ENCODE measurements at regions not wholly inside any gene's neighbourhood (a gene's known extent, or its start where the extent isn't known, plus 50 kb on each side); places are given as distances from the start of the nearest gene placed in this dataset.

DNA sequence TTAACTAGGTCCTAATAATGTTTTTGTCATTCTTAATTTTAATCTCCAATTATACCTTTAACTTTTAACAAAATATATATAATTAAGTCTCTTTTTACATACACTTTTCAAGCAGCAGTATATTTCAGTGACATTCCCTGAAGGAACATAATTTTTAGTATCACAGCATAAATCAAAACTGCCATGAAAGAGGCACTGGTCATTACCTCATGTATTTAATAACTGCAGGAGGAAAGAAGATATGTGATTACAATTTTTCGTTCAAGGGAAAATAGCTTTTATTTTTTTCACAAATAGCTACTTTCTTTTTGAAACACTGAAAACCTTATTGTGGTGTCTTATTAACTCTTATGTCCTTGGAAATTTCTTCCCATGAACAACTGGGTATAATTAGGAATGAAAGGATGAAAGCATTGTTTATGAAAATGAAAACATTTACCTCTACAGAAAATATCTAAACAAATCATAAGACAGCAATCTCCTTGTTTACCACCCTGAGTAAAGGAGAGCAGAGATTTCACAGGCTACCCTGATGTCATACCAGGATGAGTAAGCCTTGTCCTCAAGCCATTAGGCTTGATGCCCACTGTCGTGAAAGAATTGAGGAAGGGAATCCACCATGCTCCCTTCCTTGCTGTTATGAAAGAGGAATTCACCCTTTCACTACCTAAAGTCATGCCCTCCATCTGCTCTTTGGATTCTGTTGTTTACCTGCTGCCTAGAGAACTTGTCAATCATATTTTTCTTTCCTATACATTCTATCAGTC is 877.2 kb upstream of the PCDH20 start:
- DNase-seq: no peak

DNA sequence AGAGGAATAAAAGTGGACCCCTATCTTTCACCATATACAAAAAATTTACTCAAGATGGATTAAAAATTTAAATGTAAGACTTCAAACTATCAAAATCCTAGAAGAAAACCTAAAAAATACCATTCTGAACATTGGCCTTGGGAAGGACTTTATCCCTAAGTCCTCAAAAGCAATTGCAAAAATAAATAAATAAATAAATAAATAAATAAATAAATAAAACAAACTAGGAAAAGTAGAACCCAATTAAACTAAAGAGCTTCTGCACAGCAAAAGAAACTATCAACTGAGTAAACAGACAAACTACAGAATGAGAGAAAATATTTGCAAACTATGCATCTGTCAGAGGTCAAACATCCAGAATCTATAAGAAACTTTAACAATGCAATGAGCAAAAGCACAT is 874.9 kb upstream of the PCDH20 start:
- DNase-seq: no peak

DNA sequence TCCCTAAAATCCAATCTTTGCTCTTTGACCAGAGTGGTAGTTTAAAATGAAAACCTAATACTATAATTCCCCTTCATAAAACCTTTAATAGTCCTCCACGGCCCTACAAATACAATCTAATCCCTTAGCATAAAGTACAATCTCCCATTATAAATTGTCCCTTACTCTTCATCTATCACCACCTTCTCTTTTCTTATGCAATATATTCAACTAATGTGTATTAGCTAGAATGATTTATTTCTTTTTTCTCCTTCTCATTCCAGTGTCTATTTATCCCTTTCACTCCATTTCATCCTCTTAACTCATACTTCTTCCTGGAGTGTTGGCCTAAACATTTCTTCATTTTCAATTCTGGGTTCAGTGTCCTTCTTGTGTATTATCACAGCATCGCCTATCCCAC is 872.1 kb upstream of the PCDH20 start:
- no peak for DNase-seq

DNA sequence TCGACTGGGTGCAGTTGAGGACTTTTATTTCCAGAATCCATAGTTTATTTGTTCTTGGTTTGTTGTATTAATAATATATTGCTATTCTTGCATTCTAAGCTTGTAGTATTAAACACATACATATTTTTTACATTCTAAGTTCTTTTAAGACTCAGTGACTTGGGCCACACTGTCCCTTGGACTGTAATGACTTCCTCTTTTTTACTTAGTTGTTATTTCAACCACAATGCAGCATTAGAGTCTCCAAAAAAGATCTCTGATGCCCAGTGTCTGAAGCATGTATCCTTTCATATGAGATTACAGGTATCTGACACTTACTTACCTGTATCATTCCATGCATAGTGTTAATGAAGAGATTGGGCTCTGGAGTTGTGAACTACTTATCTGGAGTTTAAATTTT is 864.9 kb upstream of the PCDH20 start:
- DNase-seq: no peak

DNA sequence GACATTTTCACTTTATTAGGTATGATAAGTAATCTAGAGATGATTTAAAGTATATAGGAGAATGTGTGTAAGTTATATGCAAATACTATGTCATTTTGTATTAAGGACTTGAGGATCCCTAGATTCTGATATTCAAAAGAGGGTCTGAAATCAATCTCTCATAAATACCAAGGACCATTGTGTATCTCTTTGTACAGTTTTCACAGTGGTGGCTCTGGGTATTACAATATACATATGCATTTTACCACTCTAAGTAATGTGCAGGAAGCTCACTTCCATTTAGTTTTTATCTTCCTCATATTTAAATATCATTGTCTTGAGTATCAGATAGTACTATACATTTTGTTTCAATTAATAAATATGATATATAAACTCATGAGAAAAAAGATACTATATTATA is 862.6 kb upstream of the PCDH20 start:
- DNase-seq: no peak

DNA sequence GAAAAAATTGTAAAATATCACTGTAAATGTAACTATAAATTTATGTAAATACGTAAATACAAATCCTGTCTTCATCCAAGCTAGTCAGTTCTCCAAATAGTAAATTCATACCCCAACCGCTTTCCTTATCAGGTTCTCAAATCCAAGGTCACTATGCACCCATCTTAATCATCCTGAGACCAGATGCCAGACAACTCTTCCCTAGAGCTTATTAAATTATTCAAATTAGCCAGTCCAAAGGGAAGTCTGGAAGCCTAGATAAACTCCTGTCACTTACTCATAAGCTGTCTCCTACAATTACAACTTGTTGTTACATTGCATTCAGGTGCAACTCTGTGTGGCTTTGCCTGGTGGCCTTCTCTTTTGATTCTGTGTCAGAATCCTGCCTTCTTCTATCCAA is 836.1 kb upstream of the PCDH20 start:
- DNase-seq: no peak

DNA sequence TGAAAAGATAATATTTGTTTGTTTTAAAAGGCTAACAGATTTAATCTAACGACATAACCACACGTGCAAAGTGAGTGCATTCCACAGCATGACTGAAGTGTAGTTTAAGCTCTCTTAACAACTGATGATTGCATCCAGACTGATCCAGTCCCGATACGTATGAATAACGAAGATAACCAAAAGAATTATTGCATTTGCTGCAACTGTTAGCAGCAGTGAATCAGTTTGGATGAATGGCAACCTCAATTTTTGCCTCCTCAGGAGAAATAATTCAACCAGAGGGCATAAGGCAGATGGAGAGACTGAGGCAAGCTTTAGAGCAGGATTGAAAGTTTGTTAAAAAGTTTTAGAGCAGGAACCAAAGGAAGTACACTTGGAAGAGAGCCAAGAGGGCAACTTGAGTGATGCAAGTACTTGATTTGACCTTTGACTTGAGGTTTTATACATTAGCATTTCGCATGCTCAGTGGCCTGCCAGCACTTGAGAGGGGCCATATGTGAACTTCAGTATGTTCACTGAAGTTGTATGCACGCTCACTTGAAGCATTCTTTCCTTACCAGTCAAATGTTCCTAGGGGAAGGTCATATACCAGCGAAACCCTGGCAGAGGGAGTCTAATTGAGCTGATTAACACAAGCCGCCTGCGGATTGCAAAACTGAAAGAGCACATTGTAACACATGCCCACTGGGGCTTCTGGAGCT is 835.0 kb upstream of the PCDH20 start:
- no peak for DNase-seq

DNA sequence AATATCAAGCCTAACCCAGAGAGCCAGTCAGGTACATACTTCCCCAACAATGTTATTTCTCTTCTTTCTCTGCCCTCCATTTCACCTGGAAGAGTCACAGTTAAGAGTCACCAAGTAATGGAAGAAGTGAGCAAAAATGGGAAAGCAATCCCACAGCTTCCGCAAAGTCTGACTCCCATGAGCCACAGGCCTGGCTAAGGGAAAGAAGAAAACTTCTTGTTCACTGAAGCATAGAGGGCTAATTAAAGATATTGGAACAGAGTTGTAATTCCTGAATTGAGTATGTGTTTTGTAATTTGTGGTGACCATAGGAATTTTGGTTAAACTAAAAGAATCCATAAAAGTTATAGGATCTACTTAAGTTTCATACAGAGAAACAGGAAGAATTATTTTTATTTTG is 830.9 kb upstream of the PCDH20 start:
- DNase-seq: no peak

DNA sequence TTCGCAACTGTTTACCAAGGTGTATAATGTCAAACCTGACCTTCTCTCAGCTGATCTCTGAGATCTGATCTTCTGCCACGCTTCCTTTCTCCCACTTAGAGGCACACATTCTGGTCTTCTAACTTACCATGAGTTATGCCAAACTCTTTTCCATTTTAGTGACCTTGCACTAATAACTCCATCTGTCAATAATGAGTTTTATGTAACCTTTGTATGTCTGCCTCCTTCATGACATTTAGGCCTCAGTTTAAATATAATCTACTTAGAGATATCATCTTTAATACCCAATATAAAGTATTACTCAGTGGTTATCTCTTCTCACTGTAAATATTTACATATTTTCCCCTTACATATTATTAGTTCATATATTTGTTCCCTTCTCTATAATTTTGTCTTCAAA is 827.5 kb upstream of the PCDH20 start:
- no peak for DNase-seq

DNA sequence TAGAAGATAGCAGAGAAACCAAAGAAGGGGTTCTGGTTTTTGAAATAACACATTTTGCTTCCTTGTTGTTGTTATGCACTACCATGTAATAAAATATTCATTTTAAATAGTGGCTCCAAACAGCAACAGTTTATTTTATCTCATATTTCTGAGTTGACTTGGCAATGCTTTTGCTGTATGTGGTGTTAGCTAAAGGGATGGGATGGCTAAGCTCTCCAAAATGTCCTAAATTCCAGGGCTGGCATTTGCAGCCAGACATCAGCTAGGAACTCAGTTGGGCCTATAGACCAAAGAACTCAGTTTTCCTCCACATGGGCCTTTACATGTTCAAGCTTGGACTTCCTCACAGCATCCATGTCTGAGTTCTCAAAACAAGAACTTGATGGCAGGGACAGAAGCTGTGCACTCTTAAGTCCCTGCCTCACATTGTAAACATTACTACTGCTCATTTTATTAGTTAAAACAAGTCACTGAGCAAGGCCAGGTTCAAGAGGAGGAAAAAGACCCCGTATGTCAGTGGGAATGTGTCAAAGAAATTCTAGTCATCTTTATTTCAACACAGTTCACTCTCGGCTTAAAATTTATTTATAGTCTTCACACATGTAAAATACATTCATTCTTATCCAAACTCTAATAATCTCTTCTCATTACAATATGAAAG is 819.3 kb upstream of the PCDH20 start:
- DNase-seq: no peak

DNA sequence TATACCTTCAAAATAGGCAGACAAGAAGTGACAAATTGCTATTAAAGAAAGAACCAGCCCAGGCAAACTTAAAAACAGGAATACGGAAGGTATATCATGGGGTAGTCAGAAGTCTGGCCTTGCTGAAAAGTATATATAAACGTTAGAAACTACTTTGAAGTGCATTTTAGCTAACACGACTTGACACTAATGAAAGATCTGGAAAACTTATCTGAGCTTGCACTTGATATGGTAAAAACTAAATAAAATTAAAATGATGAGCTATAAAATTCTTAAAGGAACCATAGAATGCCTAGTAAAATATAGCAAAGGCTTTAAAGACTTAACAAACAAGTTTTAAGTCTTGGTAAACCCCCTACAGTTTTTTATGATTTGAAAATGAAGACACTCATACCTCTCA is 795.3 kb upstream of the PCDH20 start:
- no peak for DNase-seq

DNA sequence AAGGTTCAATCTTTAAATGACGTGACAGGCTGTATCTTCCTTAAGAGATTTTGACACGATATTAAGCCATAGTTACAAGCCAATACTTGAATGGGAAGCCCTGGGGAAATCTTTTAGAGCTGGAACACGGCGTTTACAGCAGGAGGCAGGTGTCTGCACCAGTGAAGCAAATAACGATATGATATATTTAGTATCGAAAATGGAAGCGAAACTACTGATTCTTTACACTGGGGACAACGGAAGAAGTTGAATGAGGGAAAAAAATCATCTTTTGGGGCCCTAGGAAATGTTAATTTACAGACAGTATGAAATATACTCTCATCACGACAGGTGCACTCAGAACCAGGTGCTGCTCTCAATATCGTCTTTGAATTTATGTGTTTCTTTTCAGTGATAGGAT is 793.9 kb upstream of the PCDH20 start:
- no peak for DNase-seq

DNA sequence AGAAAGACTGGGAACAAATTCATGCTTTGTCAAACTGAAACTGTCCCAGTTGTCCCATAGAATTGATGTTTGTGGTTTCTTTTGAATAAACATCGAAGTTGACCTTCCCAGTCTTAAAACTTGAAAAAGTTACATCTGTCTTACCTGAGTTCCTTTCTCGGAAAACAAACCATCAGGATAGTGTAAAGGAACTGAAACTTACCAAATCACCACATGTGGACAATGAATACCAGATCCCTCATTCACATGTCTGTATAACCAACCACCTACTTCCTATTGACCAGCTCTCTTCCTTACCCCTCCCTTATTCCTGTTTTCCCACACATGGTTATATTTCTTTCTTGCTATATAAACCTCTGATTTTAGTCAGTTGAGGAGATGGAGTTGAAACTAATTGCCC is 791.7 kb upstream of the PCDH20 start:
- DNase-seq: no peak

DNA sequence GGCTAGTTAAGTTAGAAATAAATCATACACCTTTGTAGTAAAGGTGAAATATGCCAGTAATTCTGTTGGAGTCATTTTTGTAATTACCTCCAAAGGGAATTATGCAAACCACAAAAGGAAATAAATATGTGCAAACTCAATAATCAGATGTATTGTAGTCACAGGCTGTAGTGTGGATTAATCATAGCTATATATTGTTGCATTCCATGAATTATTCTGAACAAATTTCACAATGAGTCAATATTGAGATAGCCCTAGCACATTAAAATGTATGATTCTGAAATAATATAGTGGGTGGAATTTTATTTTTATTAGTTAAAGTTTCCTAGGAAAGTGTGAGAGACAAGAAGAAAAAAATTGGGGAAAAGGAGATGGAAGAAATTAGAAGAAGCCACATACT is 790.5 kb upstream of the PCDH20 start:
- DNase-seq: no peak

DNA sequence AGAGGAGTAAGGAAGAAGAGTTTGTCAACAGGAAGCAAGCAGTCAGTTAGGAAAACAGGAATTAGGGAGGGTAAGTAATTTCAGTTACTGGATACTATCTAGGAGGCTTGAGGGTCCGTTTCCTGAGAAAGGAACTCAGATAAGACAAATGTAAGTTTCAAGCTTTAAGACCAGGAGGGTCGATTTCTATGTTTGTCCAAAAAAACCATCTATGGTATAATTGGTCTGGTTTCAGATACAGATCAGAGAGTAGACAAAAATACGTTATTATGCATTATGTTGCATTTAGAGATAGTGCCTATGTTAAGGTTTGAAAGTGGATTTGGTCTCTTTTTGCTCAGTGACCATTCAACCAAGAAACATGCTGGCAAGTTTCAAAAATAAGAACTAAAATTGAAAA is 789.6 kb upstream of the PCDH20 start:
- DNase-seq: no peak

DNA sequence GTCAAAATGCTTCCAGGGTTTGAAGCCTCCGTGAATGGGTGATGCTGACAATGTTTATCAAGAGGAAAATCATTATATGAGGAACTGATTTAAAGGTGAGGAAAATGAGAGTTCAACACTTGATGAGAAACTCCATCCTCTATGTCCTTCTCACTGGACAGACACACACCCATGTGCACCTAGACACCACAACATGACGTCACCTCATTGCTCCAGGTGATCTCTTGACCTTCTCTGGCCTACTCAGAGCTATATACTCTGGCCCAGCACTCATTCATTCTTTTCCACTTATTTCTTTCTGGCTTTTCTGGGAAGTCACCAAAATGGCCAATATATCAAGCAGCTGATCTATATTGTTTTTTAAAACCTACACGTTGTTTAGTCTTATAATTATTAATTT is 778.7 kb upstream of the PCDH20 start:
- DNase-seq: no peak

DNA sequence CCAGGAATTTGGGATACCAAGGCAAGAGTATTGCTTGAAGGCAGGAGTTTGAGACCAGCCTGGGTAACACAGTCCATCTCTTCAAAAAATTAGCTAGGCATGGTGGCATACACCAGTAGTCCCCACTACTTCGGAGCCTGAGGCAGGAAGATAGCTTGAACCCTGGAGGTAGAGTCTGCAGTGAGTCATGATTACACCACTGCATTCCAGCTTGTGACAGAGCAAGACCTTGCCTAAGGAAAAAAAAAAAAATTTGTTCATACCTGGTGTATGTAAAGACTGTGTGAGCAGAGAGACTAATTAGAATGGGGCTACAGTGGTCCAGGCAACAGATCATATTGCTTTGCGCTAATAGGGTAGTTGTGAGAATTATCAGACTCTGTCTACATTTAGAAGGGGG is 778.3 kb upstream of the PCDH20 start:
- no peak for DNase-seq

DNA sequence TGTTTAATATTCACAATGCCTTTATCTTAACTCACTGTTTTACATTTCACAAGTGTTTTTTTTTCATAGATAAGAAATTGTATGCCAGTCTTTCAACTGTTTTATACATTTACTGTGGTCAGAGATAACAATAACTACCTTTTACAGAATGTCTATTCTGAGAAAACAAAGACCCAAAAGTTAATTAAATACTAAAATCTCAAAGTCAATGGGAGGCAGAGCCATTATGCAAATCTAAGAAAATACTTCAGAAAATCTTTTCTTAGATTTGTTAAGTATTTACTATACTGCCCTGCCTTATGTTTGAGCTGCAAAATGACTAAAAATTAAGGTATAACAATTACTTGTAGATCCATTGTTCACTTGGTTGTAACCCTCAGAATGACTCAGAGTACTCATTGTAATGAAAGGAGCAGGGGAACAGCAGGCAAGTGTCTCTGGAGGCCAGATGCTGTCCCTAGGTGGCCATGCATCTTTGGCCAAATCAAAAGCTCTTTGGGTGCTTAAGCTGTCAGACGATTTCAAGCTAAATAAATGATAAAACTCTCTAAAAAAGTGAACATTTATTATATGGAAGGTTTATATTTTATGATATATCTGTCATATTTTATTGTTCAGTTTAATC is 770.1 kb upstream of the PCDH20 start:
- DNase-seq: no peak

DNA sequence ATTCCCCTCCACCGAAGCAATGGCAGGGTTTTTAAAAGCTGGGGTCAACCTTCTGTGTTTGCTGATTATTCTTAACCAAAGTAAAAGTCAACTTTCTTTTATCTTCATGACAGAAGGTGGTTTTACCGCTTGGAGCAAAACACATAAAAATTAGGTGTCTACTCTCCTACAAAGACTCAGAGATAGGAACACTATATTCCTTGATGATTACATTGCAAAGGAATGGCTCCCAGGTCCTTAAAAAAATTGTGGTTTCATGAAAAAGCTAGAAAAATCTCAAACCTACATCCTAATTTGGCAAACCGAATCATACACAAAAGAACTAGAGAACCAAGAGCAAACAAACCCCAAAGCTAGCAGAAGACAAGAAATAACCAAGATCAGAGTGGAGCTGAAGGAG is 760.4 kb upstream of the PCDH20 start:
- DNase-seq: no peak

DNA sequence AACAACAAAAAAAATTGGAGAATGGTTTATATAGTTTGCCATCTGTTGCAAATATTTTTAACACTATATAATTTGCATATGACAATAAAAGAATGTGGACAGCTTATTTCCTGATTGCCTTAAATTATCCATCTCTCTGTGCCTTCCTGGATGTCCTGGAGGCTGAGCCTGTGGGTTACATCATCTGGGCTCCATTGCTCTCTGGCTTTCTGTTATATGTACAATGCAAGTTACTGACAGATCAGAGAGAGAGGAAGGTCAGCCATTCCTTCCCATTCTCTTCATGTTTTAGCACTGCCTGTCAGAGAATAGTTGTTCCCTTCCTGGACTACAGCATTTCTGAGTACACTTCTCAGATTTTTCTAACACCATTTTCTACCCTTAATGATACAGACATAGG is 758.3 kb upstream of the PCDH20 start:
- no peak for DNase-seq

DNA sequence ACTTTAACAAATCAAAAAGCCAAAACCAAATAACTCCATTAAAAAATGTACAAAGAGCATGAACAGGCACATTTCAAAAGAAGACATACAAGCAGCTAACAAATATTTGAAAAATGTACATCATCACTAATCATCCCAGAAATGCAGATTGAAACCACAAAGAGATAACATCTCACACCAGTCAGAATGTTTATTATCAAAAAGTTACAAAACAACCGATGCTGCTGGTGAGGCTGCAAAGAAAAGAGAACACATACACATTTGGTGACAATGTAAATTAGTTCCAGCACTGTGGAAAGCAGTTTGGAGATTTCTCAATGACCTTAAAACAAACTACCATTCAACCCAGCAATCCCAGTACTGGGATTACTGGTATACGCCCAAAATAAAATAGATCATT is 756.0 kb upstream of the PCDH20 start:
- no peak for DNase-seq

DNA sequence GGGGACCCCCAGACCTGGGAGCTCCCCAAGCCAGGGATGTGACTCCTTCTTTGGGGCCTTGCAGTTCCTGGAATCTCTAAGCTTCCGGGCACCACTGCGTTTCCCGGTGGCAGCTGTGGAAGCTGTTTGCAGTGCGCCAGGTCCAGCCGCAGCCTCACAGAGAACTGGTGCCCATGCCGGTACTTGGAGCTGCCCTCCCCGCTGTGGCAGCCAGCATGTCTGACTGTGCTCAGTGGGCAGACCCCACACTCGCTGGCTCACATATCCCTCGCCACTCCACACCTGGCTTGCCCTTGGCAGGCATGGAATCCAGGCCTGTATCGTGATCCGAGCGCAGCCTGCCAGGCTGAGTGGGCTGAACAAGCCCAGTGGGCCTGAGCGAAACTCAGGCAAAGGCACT is 753.2 kb upstream of the PCDH20 start:
- no peak for DNase-seq

DNA sequence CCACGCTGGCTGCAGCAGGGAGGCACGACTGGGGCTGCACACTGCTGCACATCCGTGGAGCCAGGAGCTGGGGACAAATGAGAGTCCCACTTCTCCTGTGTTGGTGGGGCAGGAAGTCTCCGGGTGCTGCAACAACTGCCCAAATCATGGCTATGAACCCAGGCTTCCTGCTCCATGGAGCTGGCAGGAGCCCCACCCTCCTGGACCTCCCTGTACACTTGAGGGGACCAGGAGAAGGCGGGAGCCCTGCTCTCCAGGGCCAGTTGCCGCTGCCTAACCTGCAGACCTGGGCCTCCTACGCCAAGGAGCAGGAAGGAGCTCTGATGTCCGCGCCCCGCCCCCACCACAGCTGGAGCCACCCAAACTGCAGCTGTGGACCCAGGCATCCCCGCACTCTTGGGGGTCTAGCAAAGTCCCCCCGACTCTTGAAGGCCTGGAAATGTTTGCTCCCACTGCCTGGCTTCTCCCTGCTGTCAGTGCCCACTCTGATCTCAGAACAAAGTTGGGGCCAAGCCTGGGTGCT is 752.1 kb upstream of the PCDH20 start:
- DNase-seq: no peak

DNA sequence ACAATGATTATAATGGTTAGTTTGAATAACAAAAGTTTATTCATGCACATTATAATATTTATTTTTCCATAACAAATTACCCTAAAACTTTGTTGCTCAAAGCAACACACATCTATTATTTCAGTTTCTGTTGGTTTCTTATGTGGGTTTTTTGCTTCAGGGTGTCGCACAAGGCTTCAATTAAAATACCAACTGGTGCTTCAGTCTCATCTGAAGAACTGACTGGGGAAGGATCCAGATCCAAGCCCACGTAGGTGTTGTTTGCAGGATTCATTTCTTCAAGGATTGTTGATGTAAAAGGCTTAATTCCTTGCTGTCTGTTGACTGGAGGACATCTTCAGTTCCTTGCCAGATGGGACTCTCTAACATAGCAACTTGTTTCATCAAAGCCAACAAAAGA is 747.2 kb upstream of the PCDH20 start:
- no peak for DNase-seq

Data from NCI-H2107 (cell line).